CD8-positive, alpha-beta memory T cell (primary cell): ENCODE measurements at regions not wholly inside any gene's neighbourhood (a gene's known extent, or its start where the extent isn't known, plus 50 kb on each side); places are given as distances from the start of the nearest gene placed in this dataset.

Experiments used
- CTCF ChIA-PET: fragments of 350-600 bp; sonication (Branson Sonifier 250); formaldehyde crosslinking; loops from one replicate; lab custom pipeline; 2021; ENCODE audit warnings: antibody characterized with exemption; lab: Charles Lee
- POLR2A ChIA-PET: fragments of 350-600 bp; sonication (Branson Sonifier 250); formaldehyde crosslinking; loops from one replicate; lab custom pipeline; 2021; ENCODE audit warnings: antibody characterized with exemption; lab: Charles Lee
- DNase-seq, 5 donors: peaks; one replicate each; pipeline versions ENCODE4 v3.0.0 to v3.0.0-alpha.2; 2020 to 2022; ENCODE audit warnings: mixed read lengths in 1 of 5
- H3K27ac ChIP-seq: one replicate; pipeline ENCODE4 v1.7.0; 2013; ENCODE audit warnings: low read depth, mild to moderate bottlenecking, low read length, moderate library complexity
- H3K27me3 ChIP-seq: 2 replicates; pipeline ENCODE4 v1.7.0; 2013; ENCODE audit warnings: low read length, mild to moderate bottlenecking; ENCODE audit not compliant: insufficient read depth, poor library complexity, severe bottlenecking
- H3K36me3 ChIP-seq: 2 replicates; pipeline ENCODE4 v1.7.0; 2013; ENCODE audit warnings: mild to moderate bottlenecking, low read length, moderate library complexity; ENCODE audit not compliant: insufficient read depth
- H3K4me1 ChIP-seq: 2 replicates; pipeline ENCODE4 v1.7.0; 2013; ENCODE audit warnings: mild to moderate bottlenecking, low read length, moderate library complexity; ENCODE audit not compliant: insufficient read depth
- H3K4me3 ChIP-seq: 2 replicates; pipeline ENCODE4 v1.7.0; 2013; ENCODE audit warnings: mild to moderate bottlenecking, low read length
- H3K9me3 ChIP-seq: 2 replicates; pipeline ENCODE4 v1.7.0; 2013; ENCODE audit warnings: mild to moderate bottlenecking, low read length
- H3K27ac Mint-ChIP-seq, 8 donors: one replicate each; pipeline ENCODE4 v1.8.0; 2020 to 2021; ENCODE audit warnings: mixed read lengths in 8 of 8, mild to moderate bottlenecking in 6 of 8, inconsistent platforms in 3 of 8, moderate library complexity in 3 of 8
- H3K27me3 Mint-ChIP-seq, 2 donors: one replicate each; pipeline ENCODE4 v1.8.0; 2020 to 2021; ENCODE audit warnings: mixed read lengths in 2 of 2, mild to moderate bottlenecking in 1 of 2, moderate library complexity in 1 of 2
- H3K36me3 Mint-ChIP-seq, 3 donors: one replicate each; pipeline ENCODE4 v1.8.0; 2020 to 2021; ENCODE audit warnings: mixed read lengths in 3 of 3, inconsistent platforms in 1 of 3, mild to moderate bottlenecking in 1 of 3
- H3K4me1 Mint-ChIP-seq, 3 donors: one replicate each; pipeline ENCODE4 v1.8.0; 2020 to 2021; ENCODE audit warnings: mixed read lengths in 3 of 3, inconsistent platforms in 1 of 3, mild to moderate bottlenecking in 1 of 3
- H3K4me3 Mint-ChIP-seq, 7 donors: one replicate each; pipeline ENCODE4 v1.8.0; 2020 to 2021; ENCODE audit warnings: mixed read lengths in 7 of 7, mild to moderate bottlenecking in 6 of 7, moderate library complexity in 4 of 7, inconsistent platforms in 2 of 7
- H3K9me3 Mint-ChIP-seq, 5 donors: one replicate each; pipeline ENCODE4 v1.8.0; 2020 to 2022; ENCODE audit warnings: mixed read lengths in 5 of 5, mild to moderate bottlenecking in 3 of 5, moderate library complexity in 2 of 5, inconsistent platforms in 1 of 5

DNA sequence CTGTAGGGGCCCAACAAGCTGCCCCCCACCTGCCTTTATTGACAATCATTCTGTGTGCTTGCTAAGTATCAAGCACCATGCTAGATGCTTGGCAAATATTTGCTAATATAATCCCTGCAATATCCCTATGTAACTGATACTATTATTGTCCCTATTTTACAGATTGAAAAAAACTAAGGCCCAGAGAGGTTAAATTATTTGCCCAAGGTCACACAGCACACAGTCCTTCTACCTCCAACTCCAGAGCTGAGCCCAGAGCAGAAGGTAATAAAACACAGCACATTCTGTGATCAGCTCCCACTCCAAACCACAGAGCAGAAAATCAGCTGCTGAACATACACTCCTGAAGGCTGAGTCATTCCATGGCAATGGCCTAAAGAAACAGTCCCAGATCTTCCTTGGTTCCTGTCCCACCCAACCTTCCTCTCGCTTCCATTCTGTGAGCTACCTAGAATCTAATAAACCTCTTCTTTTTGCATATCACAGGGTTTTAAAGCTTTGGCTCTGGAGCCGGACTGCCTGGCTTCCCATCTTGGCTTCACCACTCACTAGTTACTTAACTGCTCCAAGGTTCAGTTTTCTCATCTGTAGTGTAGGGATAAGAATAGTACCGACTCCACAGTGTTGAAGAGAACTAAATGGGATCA is 66.7 kb upstream of the ADRA1B start:
- peaks cover 0 to 4% (median 0%) of the 10 kb centered on the region in 3 donors for H3K36me3 Mint-ChIP-seq
- no peak overlapping the region for H3K4me3 Mint-ChIP-seq
- Histone ChIP-seq H3K9me3 (no peaks in the 10 kb centered on the region), H3K4me1 (no peaks in the 10 kb centered on the region), H3K4me3 (no peak overlapping the region), H3K27me3 (no peaks in the 10 kb centered on the region), H3K27ac (no peak overlapping the region), H3K36me3 (no peaks in the 10 kb centered on the region)
- H3K27me3 Mint-ChIP-seq = peaks cover 6 to 17% of the 10 kb centered on the region in 2 donors
- peaks cover 0 to 6% (median 0%) of the 10 kb centered on the region in 5 donors for H3K9me3 Mint-ChIP-seq
- DNase-seq = no peak
- CTCF ChIA-PET = no interaction called here
- no peaks in the 10 kb centered on the region for H3K4me1 Mint-ChIP-seq
- no peak overlapping the region for H3K27ac Mint-ChIP-seq
- POLR2A ChIA-PET = no interaction called here

DNA sequence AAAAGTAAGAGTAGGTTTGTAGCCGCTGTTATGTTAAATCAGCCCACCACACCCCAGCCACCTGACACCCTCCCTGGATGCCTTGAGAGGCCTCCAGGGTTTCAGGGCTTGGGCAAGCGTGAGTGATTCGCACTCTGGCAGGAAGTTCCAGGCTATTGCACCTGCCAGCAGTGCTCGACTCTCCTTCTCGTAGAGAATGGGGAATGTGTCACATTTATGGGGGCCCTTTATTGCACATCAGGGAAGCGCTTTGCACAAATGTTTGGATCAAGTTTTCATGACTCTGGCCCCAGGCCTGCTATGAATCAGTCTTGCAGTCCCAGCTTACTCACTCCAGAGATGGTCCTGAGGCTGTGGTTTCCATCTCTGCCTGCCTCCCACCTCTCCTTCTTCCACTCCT is 66.1 kb upstream of the ADRA1B start:
- CTCF ChIA-PET = no interaction called here

DNA sequence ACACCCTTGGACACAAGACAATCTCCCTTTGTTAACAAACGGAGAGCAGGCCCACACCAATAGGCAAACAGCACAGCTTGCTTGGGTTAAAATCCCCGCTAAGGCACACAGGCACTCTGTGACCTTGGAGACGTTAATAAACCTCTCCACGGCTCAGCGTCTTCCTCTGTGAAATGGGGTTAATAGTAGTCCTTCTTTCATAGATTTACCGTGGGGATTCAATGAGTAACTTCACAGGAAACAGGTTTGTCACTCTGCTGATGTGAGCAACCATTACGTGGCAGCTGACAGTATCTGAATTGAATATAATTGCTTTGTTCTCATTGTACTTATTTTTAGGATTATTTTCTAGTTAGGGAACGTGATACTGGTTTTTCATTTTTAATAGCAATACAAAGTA is 65.2 kb upstream of the ADRA1B start:
- CTCF ChIA-PET = no interaction called here
- POLR2A ChIA-PET = no interaction called here
- peaks cover 0 to 7% (median 0%) of the 10 kb centered on the region in 5 donors for H3K9me3 Mint-ChIP-seq
- peaks cover 0 to 4% (median 0%) of the 10 kb centered on the region in 3 donors for H3K36me3 Mint-ChIP-seq
- peaks cover 4 to 17% of the 10 kb centered on the region in 2 donors for H3K27me3 Mint-ChIP-seq
- no peaks in the 10 kb centered on the region for H3K4me1 Mint-ChIP-seq
- DNase-seq = no peak
- Histone ChIP-seq H3K36me3 (no peaks in the 10 kb centered on the region), H3K9me3 (no peaks in the 10 kb centered on the region), H3K27ac (no peak overlapping the region), H3K4me1 (no peaks in the 10 kb centered on the region), H3K4me3 (no peak overlapping the region), H3K27me3 (no peaks in the 10 kb centered on the region)
- no peak overlapping the region for H3K4me3 Mint-ChIP-seq
- H3K27ac Mint-ChIP-seq = no peak overlapping the region

More for the DNA sequence above, 66.1 kb upstream of the ADRA1B start:
- POLR2A ChIA-PET = no interaction called here
- Mint-ChIP-seq H3K36me3 (peaks cover 0 to 4% (median 0%) of the 10 kb centered on the region in 3 donors), H3K9me3 (peaks cover 0 to 7% (median 0%) of the 10 kb centered on the region in 5 donors), H3K27me3 (peaks cover 6 to 17% of the 10 kb centered on the region in 2 donors), H3K27ac (no peak overlapping the region), H3K4me3 (no peak overlapping the region), H3K4me1 (no peaks in the 10 kb centered on the region)
- no peaks in the 10 kb centered on the region for H3K9me3 ChIP-seq
- no peak overlapping the region for H3K27ac ChIP-seq
- no peak overlapping the region for H3K4me3 ChIP-seq
- no peaks in the 10 kb centered on the region for H3K27me3 ChIP-seq
- no peaks in the 10 kb centered on the region for H3K36me3 ChIP-seq
- no peaks in the 10 kb centered on the region for H3K4me1 ChIP-seq
- DNase-seq = no peak

DNA sequence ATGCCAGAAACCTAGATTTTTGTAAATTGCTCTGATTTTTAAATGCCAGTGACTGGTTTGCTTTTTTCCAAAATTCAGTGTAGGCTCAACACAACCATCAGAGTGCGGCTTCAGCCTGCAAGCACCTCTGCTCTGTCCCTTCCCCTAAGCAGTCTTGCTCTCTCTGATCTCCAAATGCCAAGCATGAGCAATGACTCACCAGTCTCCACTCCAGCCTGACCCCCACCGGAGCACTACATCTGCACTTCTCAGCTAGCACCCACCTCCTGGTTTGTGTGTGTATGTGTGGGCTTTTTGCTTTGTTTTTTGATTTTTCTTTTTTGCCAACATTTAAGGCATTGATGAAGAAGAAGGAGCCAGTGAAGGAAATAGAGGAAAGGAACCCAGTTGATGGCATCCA is 61.4 kb upstream of the ADRA1B start:
- no peaks in the 10 kb centered on the region for H3K9me3 ChIP-seq

DNA sequence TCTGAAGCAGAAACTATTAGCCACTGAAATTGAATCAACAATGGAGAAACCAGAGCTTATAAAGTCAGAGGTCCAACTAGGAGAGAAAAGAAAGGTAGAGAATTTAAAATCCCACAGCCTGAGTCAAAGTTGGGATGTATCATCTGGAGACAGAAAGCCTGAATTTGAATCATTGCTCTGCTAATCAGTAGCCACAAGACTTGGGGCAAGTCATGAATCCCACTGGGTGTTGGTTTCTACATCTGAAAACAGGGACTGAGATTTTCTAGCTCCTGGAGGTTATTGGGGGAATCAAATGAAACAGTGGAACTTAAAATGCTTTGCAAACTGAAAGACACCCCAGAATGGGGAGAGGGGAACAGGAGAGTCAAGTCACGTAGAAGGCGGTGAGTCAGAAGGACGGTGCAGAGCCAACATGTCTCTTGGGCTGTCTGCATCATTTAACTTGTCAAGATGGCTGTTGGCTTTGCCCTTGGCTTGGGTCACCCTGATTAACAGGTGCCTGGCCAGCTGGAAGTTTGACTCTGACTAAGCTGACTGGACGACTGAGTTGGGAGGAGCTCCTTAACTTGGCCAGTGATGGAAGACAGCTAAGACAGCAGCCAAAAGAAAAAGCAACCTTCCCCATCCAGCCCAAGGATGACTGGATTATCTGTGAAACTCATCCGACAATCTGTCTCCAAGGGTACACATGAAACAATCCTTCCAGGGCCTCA is 60.6 kb upstream of the ADRA1B start:
- Histone ChIP-seq H3K4me3 (no peak overlapping the region), H3K27ac (no peak overlapping the region), H3K27me3 (no peaks in the 10 kb centered on the region), H3K36me3 (no peaks in the 10 kb centered on the region), H3K4me1 (no peaks in the 10 kb centered on the region), H3K9me3 (no peaks in the 10 kb centered on the region)
- no peaks in the 10 kb centered on the region for H3K4me1 Mint-ChIP-seq
- H3K27me3 Mint-ChIP-seq = peaks cover 0 to 1% of the 10 kb centered on the region in 2 donors
- no peak overlapping the region for H3K27ac Mint-ChIP-seq
- H3K4me3 Mint-ChIP-seq = no peak overlapping the region
- peaks cover 0 to 7% (median 0%) of the 10 kb centered on the region in 5 donors for H3K9me3 Mint-ChIP-seq
- DNase-seq = no peak
- POLR2A ChIA-PET = no interaction called here
- CTCF ChIA-PET = interaction anchor here (1.5 kb wide), 1 partner anchor 8 kb away, joined by 3 read pairs; no protein-coding TSS in a partner anchor
- H3K36me3 Mint-ChIP-seq = peaks cover 0 to under 1% (median 0%) of the 10 kb centered on the region in 3 donors

More for the DNA sequence above, 61.4 kb upstream of the ADRA1B start:
- H3K4me3 ChIP-seq = no peak overlapping the region
- ChIA-PET POLR2A (no interaction called here), CTCF (no interaction called here)
- H3K27me3 ChIP-seq = no peaks in the 10 kb centered on the region
- no peak overlapping the region for H3K27ac Mint-ChIP-seq
- no peak overlapping the region for H3K27ac ChIP-seq
- DNase-seq = no peak
- peaks cover 0 to 7% (median 0%) of the 10 kb centered on the region in 5 donors for H3K9me3 Mint-ChIP-seq
- no peak overlapping the region for H3K4me3 Mint-ChIP-seq
- H3K27me3 Mint-ChIP-seq = peaks cover under 1 to 3% of the 10 kb centered on the region in 2 donors
- peaks cover 0 to 4% (median 0%) of the 10 kb centered on the region in 3 donors for H3K36me3 Mint-ChIP-seq
- H3K4me1 Mint-ChIP-seq = no peaks in the 10 kb centered on the region
- no peaks in the 10 kb centered on the region for H3K4me1 ChIP-seq
- H3K36me3 ChIP-seq = no peaks in the 10 kb centered on the region

DNA sequence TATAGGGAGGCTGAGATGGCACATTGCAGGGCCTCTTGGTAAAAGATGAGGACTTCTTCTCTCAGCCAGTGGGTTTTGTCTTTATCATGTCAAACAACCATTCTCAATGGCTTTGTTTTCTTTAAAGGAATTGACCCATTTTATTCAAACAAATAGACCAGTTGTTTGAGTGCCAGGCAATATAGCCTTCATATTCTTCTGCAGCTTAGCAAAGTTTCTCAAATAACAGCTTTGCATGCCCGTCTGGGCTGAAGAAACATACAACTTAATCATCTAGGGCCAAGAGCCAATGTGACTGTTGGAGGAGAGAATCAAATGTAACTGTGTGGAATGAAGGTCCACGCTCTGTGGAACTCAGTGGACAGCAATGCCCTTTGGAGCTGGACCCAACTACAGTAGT is 57.4 kb upstream of the ADRA1B start:
- no peaks in the 10 kb centered on the region for H3K4me1 Mint-ChIP-seq
- Histone ChIP-seq H3K9me3 (no peaks in the 10 kb centered on the region), H3K4me1 (no peaks in the 10 kb centered on the region), H3K36me3 (no peaks in the 10 kb centered on the region), H3K27ac (no peak overlapping the region), H3K4me3 (no peak overlapping the region), H3K27me3 (no peaks in the 10 kb centered on the region)
- no peaks in the 10 kb centered on the region for H3K36me3 Mint-ChIP-seq
- ChIA-PET POLR2A (no interaction called here), CTCF (no interaction called here)
- no peak for DNase-seq
- no peak overlapping the region for H3K27ac Mint-ChIP-seq
- H3K27me3 Mint-ChIP-seq = peaks cover 4 to 5% of the 10 kb centered on the region in 2 donors
- no peak overlapping the region for H3K4me3 Mint-ChIP-seq
- peaks cover 0 to 3% (median 0%) of the 10 kb centered on the region in 5 donors for H3K9me3 Mint-ChIP-seq

DNA sequence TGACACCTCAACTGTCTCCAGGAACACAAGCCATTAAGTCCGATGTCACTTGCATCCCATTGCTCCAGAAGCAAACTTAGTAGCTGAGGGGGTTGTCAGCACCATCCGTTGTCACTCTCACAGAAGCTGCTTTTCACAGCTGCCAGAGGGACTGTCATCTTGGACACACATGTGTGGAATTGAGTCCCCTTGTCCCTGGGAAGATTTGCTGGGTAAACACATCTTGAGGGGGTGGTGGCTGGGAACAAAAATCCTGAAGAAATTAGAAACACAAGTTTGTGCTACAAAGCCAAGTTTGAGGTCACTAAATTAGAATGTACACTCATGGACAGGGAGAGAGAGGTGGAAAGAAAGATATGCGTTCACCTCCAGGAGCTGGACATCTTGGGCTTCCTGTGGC is 55.2 kb upstream of the ADRA1B start:
- no peak overlapping the region for H3K27ac Mint-ChIP-seq
- ChIA-PET POLR2A (no interaction called here), CTCF (no interaction called here)
- no peak overlapping the region for H3K4me3 Mint-ChIP-seq
- H3K27me3 ChIP-seq = no peaks in the 10 kb centered on the region
- peaks cover 20 to 23% of the 10 kb centered on the region in 2 donors for H3K27me3 Mint-ChIP-seq
- no peaks in the 10 kb centered on the region for H3K9me3 Mint-ChIP-seq
- H3K9me3 ChIP-seq = no peaks in the 10 kb centered on the region
- H3K4me1 ChIP-seq = no peaks in the 10 kb centered on the region
- H3K36me3 Mint-ChIP-seq = no peaks in the 10 kb centered on the region
- no peaks in the 10 kb centered on the region for H3K4me1 Mint-ChIP-seq
- H3K27ac ChIP-seq = no peak overlapping the region
- DNase-seq = no peak
- H3K4me3 ChIP-seq = no peak overlapping the region
- no peaks in the 10 kb centered on the region for H3K36me3 ChIP-seq

DNA sequence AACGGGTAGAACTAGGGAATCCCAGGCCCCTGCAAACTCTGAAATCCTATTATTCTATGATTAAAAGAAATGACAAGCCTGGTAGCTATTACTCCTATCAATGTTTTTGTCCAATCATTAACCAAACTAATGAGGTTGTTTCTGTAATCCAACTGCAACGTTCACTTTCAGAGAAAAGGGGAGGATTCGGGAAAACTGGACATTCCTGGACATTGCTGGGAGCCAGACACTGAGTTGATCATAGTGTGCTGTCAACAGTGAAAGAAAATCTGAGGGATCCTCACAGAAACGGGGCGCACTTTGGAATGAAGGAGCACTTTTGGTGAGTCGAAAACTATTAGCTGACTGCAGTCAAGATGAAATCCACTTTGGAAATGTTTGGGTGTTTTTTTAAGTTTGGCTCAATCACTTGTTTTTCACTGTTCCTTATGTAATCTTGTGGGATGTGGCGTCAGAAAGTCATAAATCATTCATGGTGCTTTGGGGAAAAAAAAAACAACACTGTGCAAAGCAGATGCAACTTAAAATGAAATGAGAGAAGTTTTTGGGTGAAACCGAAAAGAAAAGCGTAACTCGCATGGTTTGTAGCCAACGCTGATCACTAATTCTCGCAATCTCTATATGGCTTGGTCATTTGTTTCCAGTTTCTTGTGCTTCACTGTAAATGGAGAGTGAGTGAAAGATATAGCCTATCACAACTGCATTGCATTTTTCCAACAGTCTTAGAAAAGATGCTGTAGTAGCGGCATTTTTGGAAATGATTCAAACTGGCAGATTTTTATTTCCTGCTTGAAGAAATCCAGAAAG is 51.2 kb upstream of the ADRA1B start:
- CTCF ChIA-PET = no interaction called here
- peaks cover 0 to 2% (median 0%) of the 10 kb centered on the region in 5 donors for H3K9me3 Mint-ChIP-seq
- H3K4me3 Mint-ChIP-seq = no peak overlapping the region

More for the DNA sequence above, 51.2 kb upstream of the ADRA1B start:
- H3K4me1 ChIP-seq = no peaks in the 10 kb centered on the region
- no peaks in the 10 kb centered on the region for H3K9me3 ChIP-seq
- no peak overlapping the region for H3K27ac ChIP-seq
- no peaks in the 10 kb centered on the region for H3K4me1 Mint-ChIP-seq
- no peaks in the 10 kb centered on the region for H3K36me3 Mint-ChIP-seq
- no peak for DNase-seq
- H3K36me3 ChIP-seq = no peaks in the 10 kb centered on the region
- no peak overlapping the region for H3K27ac Mint-ChIP-seq
- H3K4me3 ChIP-seq = no peak overlapping the region
- H3K27me3 ChIP-seq = no peaks in the 10 kb centered on the region
- peaks cover 23 to 42% of the 10 kb centered on the region in 2 donors for H3K27me3 Mint-ChIP-seq
- POLR2A ChIA-PET = no interaction called here
